ENCODE measurements at regions not wholly inside any gene's neighbourhood (a gene's known extent, or its start where the extent isn't known, plus 50 kb on each side); places are given as distances from the start of the nearest gene placed in this dataset.

GRCh38 chr3:166071831-166072230 lies 234.6 kb upstream of the BCHE start:
- no peak for FAIRE-seq
- TF ChIP-seq POU2F2 (IDR thresholded peaks at IDR 0.05; ENCODE audit: low read depth, low read length), result no peak
- no peak for TF ChIP-seq TAF1 (IDR thresholded peaks at IDR 0.05; ENCODE audit: low read depth, low read length)
- no peak for TF ChIP-seq SPI1 (IDR thresholded peaks at IDR 0.05; ENCODE audit: low read depth, low read length)
- TF ChIP-seq PAX5 (IDR thresholded peaks at IDR 0.05; ENCODE audit: insufficient read depth, low read length, severe bottlenecking), result no peak
- no peak for TF ChIP-seq POLR2AphosphoS5 (IDR thresholded peaks at IDR 0.05; ENCODE audit: low read depth, low read length)
- no peak for TF ChIP-seq POLR2A (IDR thresholded peaks at IDR 0.05; ENCODE audit: low read depth, low read length)
- DNase-seq (ENCODE audit: insufficient read length, low spot score), result no peak

GRCh38 chr3:166064476-166064875 lies 227.3 kb upstream of the BCHE start:
- TF ChIP-seq POU2F2 (IDR thresholded peaks at IDR 0.05; ENCODE audit: low read depth, low read length) (no peak), PAX5 (IDR thresholded peaks at IDR 0.05; ENCODE audit: insufficient read depth, low read length, severe bottlenecking) (no peak), POLR2AphosphoS5 (IDR thresholded peaks at IDR 0.05; ENCODE audit: low read depth, low read length) (no peak), SPI1 (IDR thresholded peaks at IDR 0.05; ENCODE audit: low read depth, low read length) (no peak)
- DNase-seq (ENCODE audit: insufficient read length, low spot score), result no peak
- no peak for FAIRE-seq

- TF ChIP-seq SPI1 (IDR thresholded peaks at IDR 0.05; ENCODE audit: low read depth, low read length), result no peak
- TF ChIP-seq PAX5 (IDR thresholded peaks at IDR 0.05; ENCODE audit: insufficient read depth, low read length, severe bottlenecking), result no peak
- TF ChIP-seq POLR2A (IDR thresholded peaks at IDR 0.05; ENCODE audit: low read depth, low read length), result no peak
- no peak for TF ChIP-seq POLR2AphosphoS5 (IDR thresholded peaks at IDR 0.05; ENCODE audit: low read depth, low read length)
- no peak for TF ChIP-seq TAF1 (IDR thresholded peaks at IDR 0.05; ENCODE audit: low read depth, low read length)
- no peak for TF ChIP-seq POU2F2 (IDR thresholded peaks at IDR 0.05; ENCODE audit: low read depth, low read length)
- FAIRE-seq (no peak), DNase-seq (ENCODE audit: insufficient read length, low spot score) (no peak)
Measured at GRCh38 chr3:166060789-166061479, 223.7 kb upstream of the BCHE start.

- no peak for DNase-seq (ENCODE audit: insufficient read length, low spot score)
- no peak for FAIRE-seq
- TF ChIP-seq POLR2A (IDR thresholded peaks at IDR 0.05; ENCODE audit: low read depth, low read length), result no peak
- no peak for TF ChIP-seq PAX5 (IDR thresholded peaks at IDR 0.05; ENCODE audit: insufficient read depth, low read length, severe bottlenecking)
- no peak for TF ChIP-seq POU2F2 (IDR thresholded peaks at IDR 0.05; ENCODE audit: low read depth, low read length)
- no peak for TF ChIP-seq TAF1 (IDR thresholded peaks at IDR 0.05; ENCODE audit: low read depth, low read length)
- TF ChIP-seq SPI1 (IDR thresholded peaks at IDR 0.05; ENCODE audit: low read depth, low read length), result no peak
Measured at GRCh38 chr3:166052440-166052839, 215.2 kb upstream of the BCHE start.

- no peak for FAIRE-seq
- TF ChIP-seq POU2F2 (IDR thresholded peaks at IDR 0.05; ENCODE audit: low read depth, low read length) (no peak), TAF1 (IDR thresholded peaks at IDR 0.05; ENCODE audit: low read depth, low read length) (no peak), PAX5 (IDR thresholded peaks at IDR 0.05; ENCODE audit: insufficient read depth, low read length, severe bottlenecking) (no peak), POLR2AphosphoS5 (IDR thresholded peaks at IDR 0.05; ENCODE audit: low read depth, low read length) (no peak), POLR2A (IDR thresholded peaks at IDR 0.05; ENCODE audit: low read depth, low read length) (no peak), SPI1 (IDR thresholded peaks at IDR 0.05; ENCODE audit: low read depth, low read length) (no peak)
- no peak for DNase-seq (ENCODE audit: insufficient read length, low spot score)
Measured at GRCh38 chr3:166029507-166029906, 192.3 kb upstream of the BCHE start.

GRCh38 chr3:166013073-166013679 lies 176.0 kb upstream of the BCHE start:
- no peak for TF ChIP-seq TAF1 (IDR thresholded peaks at IDR 0.05; ENCODE audit: low read depth, low read length)
- no peak for TF ChIP-seq POLR2AphosphoS5 (IDR thresholded peaks at IDR 0.05; ENCODE audit: low read depth, low read length)
- TF ChIP-seq POLR2A (IDR thresholded peaks at IDR 0.05; ENCODE audit: low read depth, low read length), result no peak
- TF ChIP-seq POU2F2 (IDR thresholded peaks at IDR 0.05; ENCODE audit: low read depth, low read length), result no peak
- no peak for DNase-seq (ENCODE audit: insufficient read length, low spot score)
- FAIRE-seq, result no peak

GRCh38 chr3:166011771-166012170 lies 174.5 kb upstream of the BCHE start:
- no peak for TF ChIP-seq POLR2A (IDR thresholded peaks at IDR 0.05; ENCODE audit: low read depth, low read length)
- TF ChIP-seq TAF1 (IDR thresholded peaks at IDR 0.05; ENCODE audit: low read depth, low read length), result no peak
- TF ChIP-seq PAX5 (IDR thresholded peaks at IDR 0.05; ENCODE audit: insufficient read depth, low read length, severe bottlenecking), result no peak
- TF ChIP-seq POU2F2 (IDR thresholded peaks at IDR 0.05; ENCODE audit: low read depth, low read length), result no peak
- no peak for TF ChIP-seq POLR2AphosphoS5 (IDR thresholded peaks at IDR 0.05; ENCODE audit: low read depth, low read length)
- no peak for TF ChIP-seq SPI1 (IDR thresholded peaks at IDR 0.05; ENCODE audit: low read depth, low read length)
- DNase-seq (ENCODE audit: insufficient read length, low spot score) (no peak), FAIRE-seq (no peak)

- FAIRE-seq (no peak), DNase-seq (ENCODE audit: insufficient read length, low spot score) (no peak)
- TF ChIP-seq POU2F2 (IDR thresholded peaks at IDR 0.05; ENCODE audit: low read depth, low read length) (no peak), SPI1 (IDR thresholded peaks at IDR 0.05; ENCODE audit: low read depth, low read length) (no peak), POLR2A (IDR thresholded peaks at IDR 0.05; ENCODE audit: low read depth, low read length) (no peak), POLR2AphosphoS5 (IDR thresholded peaks at IDR 0.05; ENCODE audit: low read depth, low read length) (no peak), PAX5 (IDR thresholded peaks at IDR 0.05; ENCODE audit: insufficient read depth, low read length, severe bottlenecking) (no peak), TAF1 (IDR thresholded peaks at IDR 0.05; ENCODE audit: low read depth, low read length) (no peak)
Measured at GRCh38 chr3:166005126-166005525, 167.9 kb upstream of the BCHE start.

GRCh38 chr3:165994293-165994692 lies 157.1 kb upstream of the BCHE start:
- no peak for TF ChIP-seq POLR2AphosphoS5 (IDR thresholded peaks at IDR 0.05; ENCODE audit: low read depth, low read length)
- no peak for TF ChIP-seq PAX5 (IDR thresholded peaks at IDR 0.05; ENCODE audit: insufficient read depth, low read length, severe bottlenecking)
- no peak for TF ChIP-seq TAF1 (IDR thresholded peaks at IDR 0.05; ENCODE audit: low read depth, low read length)
- TF ChIP-seq SPI1 (IDR thresholded peaks at IDR 0.05; ENCODE audit: low read depth, low read length), result no peak
- no peak for TF ChIP-seq POLR2A (IDR thresholded peaks at IDR 0.05; ENCODE audit: low read depth, low read length)
- TF ChIP-seq POU2F2 (IDR thresholded peaks at IDR 0.05; ENCODE audit: low read depth, low read length), result no peak
- no peak for FAIRE-seq

More at GRCh38 chr3:165994293-165994692, 157.1 kb upstream of the BCHE start:
- no peak for DNase-seq (ENCODE audit: insufficient read length, low spot score)
